Posterior vena cava (tissue), 2 donors: ENCODE measurements at regions not wholly inside any gene's neighbourhood (a gene's known extent, or its start where the extent isn't known, plus 50 kb on each side); places are given as distances from the start of the nearest gene placed in this dataset.

Experiments used
- DNase-seq: peaks from one replicate; pipeline ENCODE4 v3.0.0-alpha.2; 2020; ENCODE audit warnings: low spot score
- intact Hi-C, 2 donors: fragments of 100-400 bp; cut with DNase I; formaldehyde crosslinking; loops; one replicate each; pipeline versions ENCODE4 v1.14.1 to v1.14.2; 2022 to 2023
- donor health status: DM: yes; HTN: yes; CAD: no.
- donor health status: DM: yes; HTN: yes; CAD: no.

DNA sequence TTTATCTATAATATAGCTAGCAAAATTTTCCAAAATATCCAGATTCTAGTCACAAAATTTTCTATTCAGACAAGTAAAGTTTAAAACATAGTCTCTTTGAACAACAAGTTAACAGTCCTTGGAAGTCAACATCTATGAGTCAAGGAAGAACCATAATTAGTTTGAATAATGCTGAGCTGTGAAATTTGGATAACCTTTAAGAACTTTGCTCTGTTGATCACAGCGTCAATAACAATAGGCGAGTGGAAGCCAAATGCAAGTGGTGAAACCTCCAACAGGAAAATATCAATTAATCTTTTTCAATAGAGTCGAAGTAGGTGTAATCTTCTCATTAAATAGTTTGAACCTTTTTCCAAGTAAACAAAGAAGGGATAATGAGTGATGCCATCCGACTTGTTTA lies 466.6 kb downstream of the FOXG1 start:
- DNase-seq: no peak
- intact Hi-C loops: no loop called here

DNA sequence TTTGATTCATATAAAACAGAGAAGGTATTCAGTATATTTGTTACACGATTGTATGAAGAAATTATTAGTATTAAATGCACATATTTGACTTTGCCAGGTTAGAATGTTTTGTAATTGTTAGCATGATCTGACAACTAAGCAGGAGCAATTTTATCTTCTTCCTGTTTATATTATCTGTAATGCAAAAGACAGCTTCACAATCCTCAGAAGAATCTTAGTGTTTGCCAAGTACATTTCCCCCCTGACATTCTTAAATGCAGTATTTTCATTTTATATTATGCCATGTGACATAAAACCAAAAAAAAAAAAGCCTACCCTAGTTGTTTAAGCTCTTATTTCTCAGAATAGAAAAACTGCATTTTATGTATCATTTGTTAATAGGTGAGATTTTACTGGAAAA lies 469.4 kb downstream of the FOXG1 start:
- intact Hi-C loops: no loop called here

DNA sequence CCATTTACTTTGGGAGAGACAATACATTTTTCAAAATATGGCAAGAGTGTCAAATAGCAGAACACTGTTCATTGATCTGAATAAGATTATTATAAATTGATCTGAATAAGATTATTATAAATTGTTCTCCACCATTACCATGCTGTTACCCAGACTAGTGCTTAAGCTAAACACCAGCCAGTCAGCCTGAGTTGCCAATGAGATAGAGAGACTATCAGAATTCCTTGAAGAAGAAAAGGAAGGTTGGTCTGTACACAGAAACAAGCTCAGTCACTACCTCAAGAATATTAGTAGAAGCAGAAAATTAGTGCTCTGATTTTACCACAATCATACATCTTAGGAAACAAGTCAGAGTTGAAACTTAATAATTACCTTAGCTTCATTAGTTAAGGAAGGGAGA lies 469.8 kb downstream of the FOXG1 start:
- no peak for DNase-seq
- intact Hi-C loops: no loop called here

More for the DNA sequence above, 469.4 kb downstream of the FOXG1 start:
- DNase-seq: no peak

DNA sequence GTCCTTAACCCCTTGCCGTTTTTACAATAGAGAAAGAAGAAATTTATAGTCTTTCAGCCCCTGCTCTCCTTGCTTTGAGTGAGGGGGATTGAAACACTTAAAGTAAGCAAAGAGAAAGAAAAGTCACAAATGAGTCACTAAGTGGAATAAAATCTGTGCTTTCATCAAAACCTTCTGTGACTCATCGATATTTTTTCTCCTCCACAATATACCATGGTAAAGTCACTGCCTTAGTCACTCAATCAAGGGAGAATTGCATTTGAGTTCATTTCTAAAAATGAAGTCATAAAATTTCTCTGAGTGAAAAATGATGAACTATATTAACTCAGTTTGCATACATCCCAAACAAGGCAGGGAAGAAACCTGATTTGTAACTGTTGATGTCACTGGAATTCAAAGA lies 470.3 kb downstream of the FOXG1 start:
- no peak for DNase-seq
- intact Hi-C loops: no loop called here

DNA sequence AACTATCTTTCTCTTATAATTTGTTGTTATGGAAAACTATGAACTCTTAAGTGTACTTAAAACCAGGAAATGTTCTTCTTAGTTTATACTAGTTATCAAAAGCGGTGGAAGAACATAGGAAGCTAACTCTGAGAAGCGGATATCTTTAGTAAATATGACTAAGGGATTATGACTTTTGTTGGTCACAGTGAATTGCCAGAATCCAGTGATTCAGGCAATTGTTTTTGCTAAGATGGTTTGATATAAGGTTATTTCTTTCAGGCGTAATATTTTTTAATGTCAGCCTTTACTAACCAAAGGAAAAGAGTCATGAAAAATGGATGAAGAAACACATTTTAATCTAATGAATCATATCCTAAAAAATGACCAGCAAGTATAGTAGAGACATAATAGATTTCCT lies 473.5 kb downstream of the FOXG1 start:
- intact Hi-C loops: no loop called here
- no peak for DNase-seq

DNA sequence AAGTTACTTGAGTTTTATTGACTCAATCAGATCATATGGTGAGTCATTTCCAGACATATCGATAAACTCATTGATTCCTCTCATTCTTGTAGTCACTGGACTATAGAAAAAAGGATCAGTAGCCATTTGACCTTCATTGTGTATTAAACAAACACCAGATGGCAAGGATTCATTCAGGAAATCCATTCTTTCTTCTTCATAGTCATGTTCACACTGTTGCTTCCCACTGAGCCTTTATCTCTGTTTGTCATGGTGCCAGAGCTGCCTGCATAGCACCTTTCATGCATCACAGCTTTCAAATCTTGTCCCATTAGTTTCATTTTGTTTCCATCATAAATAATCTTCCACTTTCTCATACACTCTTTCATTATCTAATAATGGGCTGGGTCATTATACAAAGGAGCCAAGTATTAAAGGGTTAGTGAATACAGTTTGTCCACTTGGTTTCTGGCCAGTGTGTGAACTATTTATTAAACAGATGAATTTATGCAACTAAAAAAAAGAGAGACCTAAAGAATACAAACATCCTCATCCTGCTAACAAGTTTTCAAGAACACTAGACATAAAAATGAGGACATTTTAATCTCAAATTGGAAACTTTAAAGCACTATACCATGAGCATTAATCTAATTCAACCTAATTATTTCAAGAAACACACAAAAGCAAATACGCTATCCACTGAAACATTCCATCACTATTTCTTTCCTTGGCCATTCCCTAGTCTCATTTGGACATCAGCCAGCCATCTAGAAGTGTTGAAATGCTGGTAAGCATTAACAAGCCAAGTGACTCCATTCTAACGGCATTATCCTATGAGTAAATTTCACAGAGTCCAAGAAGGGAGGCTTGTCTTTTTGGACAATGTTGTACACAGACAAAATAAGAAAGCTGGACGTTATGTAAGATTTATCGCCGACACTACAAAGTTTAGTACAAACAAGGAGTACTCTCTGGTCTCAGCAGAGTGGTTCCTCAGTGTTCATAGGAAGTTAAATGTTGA lies 476.5 kb downstream of the FOXG1 start:
- DNase-seq: no peak
- intact Hi-C loops: no loop called here

DNA sequence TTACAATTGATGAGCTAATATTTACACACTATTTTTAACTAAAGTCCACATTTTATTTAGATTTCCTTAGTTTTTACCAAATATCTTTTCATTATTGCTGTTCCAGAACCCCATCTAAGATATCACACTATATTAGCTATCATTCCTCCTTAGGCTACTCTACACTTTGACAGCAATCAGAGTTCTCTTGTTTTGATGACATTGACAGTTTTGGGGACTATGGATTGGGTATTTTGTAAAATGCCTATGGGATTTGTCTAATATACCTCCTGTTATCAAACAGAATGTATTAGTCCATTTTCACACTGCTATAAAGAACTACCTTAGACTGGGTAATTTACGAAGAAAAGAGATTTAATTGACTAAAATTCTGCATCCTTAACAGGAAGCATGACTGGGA lies 489.1 kb downstream of the FOXG1 start:
- no peak for DNase-seq
- intact Hi-C loops: no loop called here

DNA sequence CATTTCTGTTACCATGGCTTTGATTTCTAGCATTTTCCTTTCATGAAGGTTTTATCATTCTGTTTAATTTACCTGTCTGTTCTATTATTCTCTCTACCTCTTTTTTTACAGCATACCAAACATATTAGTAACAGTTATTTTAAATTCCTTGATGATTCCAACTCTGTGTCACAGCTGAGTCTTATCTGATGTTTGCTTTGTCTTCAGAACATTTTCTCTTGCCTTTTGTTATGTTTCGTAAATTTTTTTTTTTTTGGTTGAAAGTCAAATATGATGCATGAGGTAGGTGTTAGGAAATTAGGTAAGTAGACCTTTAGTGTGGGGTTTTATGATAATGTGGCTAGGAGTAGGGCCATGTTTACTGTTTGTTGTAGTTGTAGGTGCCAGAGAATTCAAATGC lies 496.4 kb downstream of the FOXG1 start:
- no peak for DNase-seq
- intact Hi-C loops: no loop called here

DNA sequence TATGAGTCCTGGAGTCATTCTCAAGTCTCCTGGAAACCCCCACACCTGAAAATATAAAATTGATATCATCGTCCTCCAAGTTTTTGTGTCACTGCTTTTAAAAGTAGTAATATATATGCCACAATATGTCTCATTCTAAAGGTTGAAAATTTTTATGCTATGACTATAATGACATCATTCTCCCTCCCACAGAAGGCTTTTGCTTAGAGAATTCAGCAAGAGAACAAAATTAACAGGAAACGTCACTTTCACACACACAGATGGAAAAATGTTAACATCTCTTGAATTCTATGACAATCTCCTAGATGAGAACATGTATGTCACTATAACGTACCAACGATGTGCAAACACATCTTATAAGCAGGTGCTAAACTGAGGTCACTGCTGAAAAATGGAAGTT lies 498.3 kb downstream of the FOXG1 start:
- intact Hi-C loops: no loop called here

DNA sequence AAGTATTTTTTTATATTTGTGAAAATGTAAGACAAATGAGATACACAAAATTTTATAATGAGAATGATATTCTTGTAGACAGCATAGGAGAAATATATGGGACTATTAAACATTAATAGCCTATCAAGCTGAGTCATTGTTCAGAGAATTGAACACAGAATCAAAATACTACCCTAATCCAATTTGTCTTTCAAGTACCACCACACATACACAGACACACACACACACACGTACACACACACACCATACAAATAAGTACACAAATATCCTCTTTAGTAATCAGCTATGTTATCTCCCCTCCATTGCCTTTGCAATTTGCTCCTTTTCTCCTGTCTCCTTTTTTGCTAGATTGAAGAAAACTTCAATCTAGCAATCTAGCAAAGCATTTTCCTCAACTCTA lies 499.3 kb downstream of the FOXG1 start:
- DNase-seq: no peak
- intact Hi-C loops: no loop called here

More for the DNA sequence above, 498.3 kb downstream of the FOXG1 start:
- DNase-seq: no peak

DNA sequence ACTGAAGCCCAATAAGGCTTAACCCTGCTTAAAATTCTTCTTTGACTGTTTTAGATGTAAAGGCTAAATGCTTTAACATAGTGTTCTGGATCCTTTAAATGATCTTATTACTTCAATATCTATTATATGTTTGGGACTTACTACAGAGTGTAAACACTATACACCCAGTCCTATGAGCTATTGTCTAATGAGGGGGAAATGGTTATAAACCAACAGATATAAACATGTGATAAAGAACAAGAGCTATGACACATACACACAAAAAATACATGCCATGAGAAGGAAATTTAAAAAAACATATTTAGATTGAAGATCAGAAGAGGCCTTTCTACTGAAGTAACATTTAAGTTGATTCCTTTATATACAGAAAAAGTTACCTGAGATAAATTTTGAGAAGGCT lies 505.1 kb downstream of the FOXG1 start:
- intact Hi-C loops: no loop called here
- no peak for DNase-seq

DNA sequence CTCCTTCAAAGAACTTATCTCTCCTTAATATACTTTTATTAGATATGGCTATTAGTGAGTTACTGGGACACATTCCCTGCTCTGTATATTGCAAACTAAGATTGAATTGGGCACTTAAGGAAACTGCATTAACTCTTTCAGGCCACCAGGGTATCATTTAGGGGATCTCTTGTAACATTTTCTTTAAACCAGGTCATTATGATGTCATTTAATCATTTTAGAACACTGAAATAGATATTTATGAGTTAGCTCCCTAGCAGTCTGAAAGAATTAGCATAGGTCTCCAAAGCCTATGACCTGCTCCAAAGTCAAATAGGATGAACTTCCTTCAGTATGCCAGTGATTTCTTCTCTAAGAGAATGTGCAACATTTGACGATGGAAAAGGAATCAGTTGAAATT lies 506.9 kb downstream of the FOXG1 start:
- no peak for DNase-seq
- intact Hi-C loops: no loop called here

DNA sequence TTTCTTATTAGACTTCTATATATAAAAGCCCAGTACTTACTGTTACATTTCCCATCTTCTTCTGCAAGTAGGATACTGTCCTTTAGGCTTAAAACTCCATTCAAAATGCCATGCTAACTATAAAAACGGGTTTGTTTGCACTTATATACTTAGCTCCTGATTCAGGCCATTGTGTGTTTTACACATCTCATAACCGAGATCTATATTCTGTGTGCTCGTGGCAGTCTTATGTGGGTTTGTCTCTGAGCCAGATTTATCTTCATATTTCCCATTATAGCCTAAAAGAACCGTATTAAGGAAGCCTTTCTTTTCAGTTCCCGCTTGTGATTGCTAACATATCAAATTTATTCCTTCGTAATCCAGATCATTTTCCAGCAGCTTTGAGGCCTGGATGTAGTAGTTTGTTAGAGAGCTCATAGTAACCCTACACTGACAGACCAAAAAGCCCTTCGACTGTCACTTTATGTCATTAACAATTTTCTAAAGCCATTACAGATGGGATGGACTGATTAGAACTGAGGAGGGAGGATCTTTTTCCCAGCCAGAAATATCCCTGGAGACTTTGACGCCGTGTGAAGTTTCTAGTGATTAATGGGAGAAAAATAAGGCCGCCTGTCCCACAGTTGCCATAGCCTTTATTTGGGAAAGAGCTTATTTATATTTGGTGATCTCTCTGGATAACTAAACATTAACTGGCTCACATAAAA lies 508.5 kb downstream of the FOXG1 start:
- intact Hi-C loops: no loop called here
- DNase-seq: no peak

DNA sequence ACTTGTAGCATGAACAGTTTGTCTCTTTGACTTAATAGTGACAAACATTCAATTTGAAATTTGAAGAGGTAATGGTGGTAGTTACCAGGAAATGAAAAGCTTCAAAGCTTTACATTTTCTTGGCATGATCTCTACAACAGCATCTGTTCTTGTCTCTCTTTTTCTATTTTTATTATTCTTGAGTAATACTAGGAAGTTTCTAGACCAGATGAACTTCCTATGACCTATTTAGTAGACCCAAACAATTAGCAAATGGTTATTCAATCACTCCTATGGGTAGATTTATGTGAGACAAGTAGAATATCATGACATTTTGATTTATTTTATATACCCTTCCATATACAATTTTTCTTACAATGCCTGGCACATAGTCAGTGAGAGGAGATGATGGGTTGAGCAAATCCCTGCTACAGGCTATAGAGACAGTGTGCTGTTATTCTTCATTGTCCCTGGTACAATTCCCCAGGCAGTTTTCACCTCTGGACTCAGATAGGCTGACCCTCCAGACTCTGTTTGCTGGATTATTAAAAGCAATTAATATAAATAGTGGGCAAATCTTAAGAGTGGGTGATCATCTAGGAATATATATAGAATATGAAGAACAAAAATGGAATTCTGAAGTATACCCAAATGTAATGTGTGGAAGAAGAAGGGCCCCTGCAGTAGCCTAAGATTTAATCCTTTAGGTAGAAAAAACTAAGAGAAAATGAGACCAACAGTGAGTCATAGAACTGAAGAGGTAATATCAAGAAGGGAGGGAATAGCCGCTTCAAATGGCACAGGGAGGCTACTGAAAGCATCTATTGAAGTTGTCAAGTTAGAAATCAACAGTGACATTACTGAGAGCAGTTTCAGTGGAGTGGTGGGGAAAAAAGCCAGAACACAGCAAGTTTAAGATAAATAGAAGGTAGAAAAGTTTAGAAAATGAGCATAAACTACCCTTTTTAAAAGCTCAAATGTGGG lies 512.0 kb downstream of the FOXG1 start:
- intact Hi-C loops: no loop called here

DNA sequence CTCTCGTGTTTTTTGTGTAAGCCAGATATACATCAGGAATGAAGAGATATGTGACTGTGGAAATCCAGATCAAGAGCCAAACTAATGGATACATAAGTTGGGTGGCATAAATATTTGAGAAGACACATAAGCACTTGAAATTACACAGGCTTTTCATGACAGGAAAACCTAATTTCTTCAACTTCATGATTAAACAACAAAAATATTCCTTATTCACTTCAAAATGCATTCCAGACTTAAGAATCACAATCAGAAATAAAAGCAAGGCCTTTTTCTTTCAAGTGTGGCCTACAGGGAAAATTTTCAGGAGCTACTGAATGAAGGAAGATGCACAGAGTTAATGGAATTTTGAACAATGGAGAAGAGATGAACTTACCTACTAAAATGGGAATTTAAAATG lies 515.6 kb downstream of the FOXG1 start:
- DNase-seq: no peak
- intact Hi-C loops: no loop called here

More for the DNA sequence above, 512.0 kb downstream of the FOXG1 start:
- no peak for DNase-seq

DNA sequence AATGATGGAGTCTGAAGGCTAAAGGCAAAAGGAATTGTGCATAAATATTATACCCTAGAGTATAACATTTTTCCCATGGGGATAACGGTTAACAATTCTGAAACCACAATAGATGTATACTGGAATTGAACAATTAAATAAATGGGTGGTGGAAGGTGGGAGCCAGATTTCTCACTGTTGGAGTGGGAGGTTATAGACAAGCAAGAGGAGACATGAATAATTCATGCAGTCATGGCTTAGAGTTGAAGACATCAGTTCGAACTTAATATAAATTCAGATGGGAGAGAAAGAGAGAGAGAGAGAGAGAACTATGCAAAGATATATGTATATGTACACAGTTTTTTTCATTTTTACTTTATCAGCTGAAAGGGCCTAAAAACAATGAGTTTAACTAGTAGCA lies 523.9 kb downstream of the FOXG1 start:
- intact Hi-C loops: no loop called here
- no peak for DNase-seq

DNA sequence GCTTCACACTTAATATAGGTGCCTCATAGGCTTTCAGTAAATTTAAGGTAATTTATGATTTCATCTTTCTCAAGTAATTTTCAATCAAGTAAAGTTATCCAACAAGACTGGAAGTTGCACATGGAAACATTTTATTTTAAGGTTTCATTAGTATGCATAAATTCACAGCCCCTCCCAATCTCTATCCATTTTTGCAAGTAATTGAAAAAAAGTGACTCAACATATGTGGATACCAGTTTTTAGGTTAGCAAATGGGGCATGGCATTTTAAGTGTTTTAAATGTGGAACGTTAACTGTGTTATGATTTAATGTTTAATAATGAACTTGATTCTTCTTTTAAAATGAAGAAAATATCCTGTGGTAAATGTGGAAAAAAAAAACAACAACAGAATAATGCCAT lies 532.8 kb downstream of the FOXG1 start:
- no peak for DNase-seq
- intact Hi-C loops: no loop called here

DNA sequence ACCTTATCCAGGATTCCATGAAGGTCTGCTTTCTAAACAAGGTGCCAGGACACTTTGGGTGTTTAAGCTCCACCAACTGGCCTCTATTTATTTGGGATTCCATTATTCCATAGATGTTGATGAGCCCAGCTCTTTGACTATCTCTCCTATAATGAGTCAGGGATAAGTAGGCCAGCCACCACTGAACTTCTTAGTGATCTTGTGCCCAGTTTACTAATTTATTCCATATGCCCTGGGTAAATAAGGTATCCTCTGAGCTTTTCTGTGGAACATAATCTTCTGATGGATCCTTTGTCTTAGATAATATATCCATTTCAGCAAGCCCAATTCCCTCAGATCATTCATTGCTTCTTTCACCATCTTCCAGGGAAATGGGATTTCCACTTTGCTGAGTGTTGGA lies 535.0 kb downstream of the FOXG1 start:
- no peak for DNase-seq
- intact Hi-C loops: no loop called here

DNA sequence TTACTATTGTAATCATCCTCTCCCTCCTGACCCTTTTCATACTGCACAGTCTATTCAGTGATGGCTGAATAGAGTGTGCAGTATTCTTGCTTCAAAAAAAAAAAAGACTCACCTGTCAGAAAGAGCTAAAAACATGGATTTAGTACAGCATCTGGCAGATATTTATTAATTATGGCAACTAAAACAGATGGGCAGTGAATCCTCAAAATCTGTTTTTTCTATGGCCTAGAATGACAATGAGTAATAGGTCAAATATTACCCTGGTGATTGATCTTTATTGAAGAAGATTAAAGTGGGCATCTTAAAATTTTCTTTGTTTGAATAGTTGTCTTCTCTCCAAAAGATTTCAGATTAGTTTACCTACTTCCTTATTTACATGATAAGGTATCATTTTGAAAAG lies 543.6 kb downstream of the FOXG1 start:
- no peak for DNase-seq
- intact Hi-C loops: no loop called here

DNA sequence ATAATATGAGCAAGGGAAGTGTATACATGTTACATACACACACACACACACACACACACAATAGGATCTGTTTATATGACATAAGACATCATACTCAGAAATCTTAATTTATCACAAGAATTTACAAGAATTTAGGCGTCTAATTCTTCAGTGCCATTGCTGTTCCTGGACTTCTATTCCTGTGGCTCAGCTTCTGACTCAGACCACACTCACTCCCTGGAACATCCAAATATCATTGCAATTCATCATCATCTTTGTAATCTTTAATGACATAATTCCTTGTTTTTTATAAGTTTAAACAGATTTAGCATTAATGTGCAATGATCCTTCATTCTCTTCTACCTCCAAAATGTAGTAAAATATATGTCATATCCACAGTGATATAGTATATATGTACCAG lies 544.2 kb downstream of the FOXG1 start:
- intact Hi-C loops: no loop called here

More for the DNA sequence above, 544.2 kb downstream of the FOXG1 start:
- DNase-seq: no peak
